GM13976 (cell line): ENCODE measurements at regions not wholly inside any gene's neighbourhood (a gene's known extent, or its start where the extent isn't known, plus 50 kb on each side); places are given as distances from the start of the nearest gene placed in this dataset.

Experiments
- DNase-seq: peaks from one replicate; pipeline ENCODE4 v3.0.0; 2012; ENCODE audit warnings: low spot score
- in situ Hi-C: fragments of 300-500 bp; cut with MboI; formaldehyde crosslinking; loops from one replicate; pipeline ENCODE4 v1.12.0; 2022; ENCODE audit warnings: low sequenced_read_pairs, mixed read lengths, inconsistent platforms; ENCODE audit not compliant: unreplicated experiment
- TF ChIP-seq, protein P1 (sequence below): IDR thresholded peaks from 2 replicates; pipeline ENCODE4 v1.5.1; 2012; ENCODE audit warnings: borderline replicate concordance, mild to moderate bottlenecking; ENCODE audit not compliant: insufficient read depth; ENCODE audit errors: extremely low read depth, missing control alignments, control extremely low read depth

DNA sequence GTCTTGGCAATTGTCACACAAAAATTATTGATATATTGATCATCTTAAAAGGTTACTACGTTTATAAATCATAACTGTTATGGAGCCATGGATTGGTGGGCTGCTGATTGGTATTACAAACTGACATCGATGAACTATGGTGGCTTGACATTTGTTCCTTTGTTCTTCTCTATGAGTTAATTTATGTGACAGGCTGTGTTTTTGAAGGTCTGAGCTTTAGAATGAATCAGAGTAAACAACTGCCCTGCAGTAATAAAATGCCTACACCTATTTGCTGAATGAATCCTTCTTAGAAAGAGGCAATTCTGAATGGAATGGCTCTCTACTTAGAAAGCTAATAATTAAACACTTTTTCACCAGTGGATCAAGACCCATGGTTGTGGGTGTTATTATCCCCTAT lies 506.3 kb upstream of the SPTLC3 start:
- in situ Hi-C loops, result no loop called here
- no peak for DNase-seq
- TF ChIP-seq, protein P1, sequence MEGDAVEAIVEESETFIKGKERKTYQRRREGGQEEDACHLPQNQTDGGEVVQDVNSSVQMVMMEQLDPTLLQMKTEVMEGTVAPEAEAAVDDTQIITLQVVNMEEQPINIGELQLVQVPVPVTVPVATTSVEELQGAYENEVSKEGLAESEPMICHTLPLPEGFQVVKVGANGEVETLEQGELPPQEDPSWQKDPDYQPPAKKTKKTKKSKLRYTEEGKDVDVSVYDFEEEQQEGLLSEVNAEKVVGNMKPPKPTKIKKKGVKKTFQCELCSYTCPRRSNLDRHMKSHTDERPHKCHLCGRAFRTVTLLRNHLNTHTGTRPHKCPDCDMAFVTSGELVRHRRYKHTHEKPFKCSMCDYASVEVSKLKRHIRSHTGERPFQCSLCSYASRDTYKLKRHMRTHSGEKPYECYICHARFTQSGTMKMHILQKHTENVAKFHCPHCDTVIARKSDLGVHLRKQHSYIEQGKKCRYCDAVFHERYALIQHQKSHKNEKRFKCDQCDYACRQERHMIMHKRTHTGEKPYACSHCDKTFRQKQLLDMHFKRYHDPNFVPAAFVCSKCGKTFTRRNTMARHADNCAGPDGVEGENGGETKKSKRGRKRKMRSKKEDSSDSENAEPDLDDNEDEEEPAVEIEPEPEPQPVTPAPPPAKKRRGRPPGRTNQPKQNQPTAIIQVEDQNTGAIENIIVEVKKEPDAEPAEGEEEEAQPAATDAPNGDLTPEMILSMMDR, result no peak

DNA sequence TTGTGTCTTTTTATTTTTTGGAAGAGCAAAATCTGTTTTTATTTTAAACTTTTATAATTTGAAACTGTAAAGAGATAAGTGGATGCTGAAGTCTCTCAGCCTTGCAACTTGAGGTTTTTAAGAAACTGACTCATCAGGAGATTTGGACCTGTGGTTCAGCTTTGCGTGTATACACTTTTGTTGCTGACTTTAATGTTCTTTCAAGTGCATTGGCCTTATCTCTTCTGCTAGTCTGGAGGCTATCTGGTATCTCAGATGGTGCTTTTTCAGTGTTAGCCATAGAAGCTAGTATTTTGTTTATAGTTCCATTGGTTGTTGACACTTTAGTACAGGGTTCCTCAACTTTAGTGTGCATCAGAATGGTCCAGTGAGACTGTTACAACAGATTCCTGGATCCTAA lies 504.0 kb upstream of the SPTLC3 start:
- TF ChIP-seq, protein P1, result no peak
- no peak for DNase-seq
- in situ Hi-C loops, result no loop called here

DNA sequence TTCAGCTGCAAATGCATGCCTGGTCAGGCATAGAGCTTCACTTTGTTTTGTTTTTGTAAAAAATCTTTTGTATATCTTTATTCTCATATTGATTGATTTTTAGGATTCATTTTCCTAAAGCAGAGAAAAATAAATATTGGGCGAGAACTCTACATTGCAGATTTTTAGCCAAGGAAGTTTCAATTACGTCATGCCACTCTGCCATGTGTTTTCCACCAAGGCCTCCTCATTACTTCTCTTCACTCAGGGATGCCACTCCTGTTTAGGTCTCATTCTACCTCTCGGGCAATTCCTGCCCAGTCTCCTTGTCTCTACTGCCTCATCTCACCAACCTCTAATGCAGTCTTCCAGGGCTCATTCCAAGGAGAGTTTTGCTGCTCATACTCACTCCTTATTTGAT lies 497.3 kb upstream of the SPTLC3 start:
- in situ Hi-C loops, result no loop called here
- no peak for DNase-seq
- TF ChIP-seq, protein P1, result no peak

DNA sequence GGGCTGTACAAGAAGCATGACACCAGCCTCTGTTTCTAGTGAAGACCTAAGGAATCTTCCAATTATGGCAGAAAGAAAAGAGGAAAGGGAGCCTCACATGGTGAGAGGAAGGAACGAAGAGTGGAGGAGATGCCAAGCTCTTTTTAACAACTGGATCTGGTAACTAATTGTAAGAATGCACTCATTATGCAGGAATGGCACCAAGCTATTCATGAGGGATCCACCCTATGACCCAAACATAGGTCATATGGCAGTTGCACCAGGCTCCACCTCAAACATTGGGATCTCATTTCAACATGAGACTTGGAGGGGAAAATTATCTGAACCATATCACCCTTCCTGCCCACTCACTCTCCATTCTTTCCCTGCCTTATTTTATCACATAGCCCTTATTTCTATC lies 496.0 kb upstream of the SPTLC3 start:
- in situ Hi-C loops, result no loop called here
- no peak for DNase-seq
- TF ChIP-seq, protein P1, result no peak

DNA sequence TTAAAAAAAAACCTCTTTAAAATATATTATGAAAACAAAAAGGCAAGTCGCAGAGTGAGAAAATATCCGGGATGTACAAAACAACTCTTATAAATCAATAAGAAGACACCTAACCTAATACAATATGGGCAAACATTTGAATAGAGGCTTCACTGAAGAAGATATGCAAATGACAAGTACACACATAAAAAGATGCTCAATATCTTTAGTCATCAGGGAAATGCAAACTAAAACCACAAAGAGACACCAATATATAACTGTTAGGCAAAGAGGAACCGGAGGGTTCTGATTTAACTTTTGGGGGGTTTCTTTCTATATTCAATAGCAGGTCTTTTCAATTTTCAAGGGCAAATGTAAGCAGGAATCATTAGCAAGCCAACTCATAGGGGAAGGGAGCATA lies 480.7 kb upstream of the SPTLC3 start:
- TF ChIP-seq, protein P1, result no peak
- in situ Hi-C loops, result no loop called here
- no peak for DNase-seq

DNA sequence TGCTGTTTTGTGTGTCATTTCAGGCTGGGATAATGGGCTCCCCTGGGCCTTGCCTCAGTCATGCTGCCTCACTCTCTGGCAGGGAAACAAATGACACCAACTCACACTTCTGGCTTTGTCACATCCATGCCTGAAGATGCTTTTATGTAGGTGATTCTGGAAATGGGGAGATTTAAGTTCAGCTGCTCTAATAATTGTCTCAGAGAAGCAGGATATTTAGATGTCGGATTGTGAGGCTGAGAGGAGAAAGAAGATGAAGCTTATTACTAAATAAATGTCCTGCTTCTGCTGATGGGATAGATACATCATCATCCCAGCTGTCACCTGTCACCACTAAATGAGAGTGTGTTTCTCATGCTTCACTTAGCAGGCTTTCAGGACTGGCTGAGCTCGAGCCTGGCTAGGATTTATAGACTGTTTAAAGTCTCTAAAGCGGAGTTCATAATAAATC lies 480.2 kb upstream of the SPTLC3 start:
- no peak for DNase-seq
- in situ Hi-C loops, result no loop called here
- TF ChIP-seq, protein P1, result no peak

DNA sequence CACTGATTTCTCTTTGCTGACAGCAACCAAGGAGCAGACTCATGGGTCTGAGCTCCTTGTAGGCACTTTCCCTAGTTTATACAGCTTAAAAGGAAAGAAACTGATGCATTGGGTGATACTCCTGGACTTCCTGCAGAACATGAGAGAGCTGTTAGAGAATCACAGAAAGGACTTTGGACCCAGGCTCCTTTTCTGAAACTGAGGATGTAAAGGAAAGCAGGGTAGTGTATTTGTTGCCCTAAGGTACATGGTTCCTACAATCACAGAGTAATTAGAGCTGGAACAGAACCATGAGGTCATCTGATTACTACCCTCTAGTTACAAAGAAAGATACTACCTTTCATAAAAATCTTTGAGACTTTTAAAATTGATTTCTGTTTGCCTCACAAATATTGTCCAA lies 477.1 kb upstream of the SPTLC3 start:
- DNase-seq, result no peak
- in situ Hi-C loops, result no loop called here

More for the DNA sequence above, 477.1 kb upstream of the SPTLC3 start:
- TF ChIP-seq, protein P1, result no peak
